ENCODE measurements at regions not wholly inside any gene's neighbourhood (a gene's known extent, or its start where the extent isn't known, plus 50 kb on each side); places are given as distances from the start of the nearest gene placed in this dataset.
"Not testable (repeated sequence)": the region's sequence is repeated elsewhere in the genome, so short reads cannot be mapped to it uniquely, and the experiment has no call there.

DNA sequence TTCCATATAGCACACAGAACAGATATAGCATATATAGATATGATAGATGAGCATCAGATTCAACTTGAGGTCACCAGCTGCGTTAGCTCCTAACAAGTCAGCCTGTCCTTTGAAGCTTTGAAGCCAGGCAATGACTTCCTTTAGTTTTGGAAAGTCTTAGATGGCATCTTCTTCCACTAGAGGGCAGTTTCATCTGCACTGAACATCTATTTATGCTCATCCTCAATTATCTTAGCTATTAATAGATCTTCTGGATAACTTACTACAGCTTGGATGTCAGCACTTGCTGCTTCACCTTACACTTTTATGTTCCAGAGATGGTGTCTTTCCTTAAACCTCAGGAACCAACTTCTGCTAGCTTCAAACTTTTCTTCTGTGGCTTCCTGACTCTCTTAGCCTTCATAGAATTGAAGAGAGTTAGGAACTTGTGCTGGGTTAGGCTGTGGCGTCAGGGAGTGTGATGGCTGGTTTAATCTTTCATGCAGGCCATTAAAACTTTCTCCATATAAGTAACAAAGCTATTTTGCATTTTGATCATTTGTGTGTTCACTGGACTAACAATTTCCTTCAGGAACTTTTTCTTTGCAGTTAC is 1401.4 kb downstream of the EFNA5 start:
- no peak for ATAC-seq
- WGBS (ENCODE audit: insufficient coverage, low coverage, low lambda C conversion rate, missing lambda C conversion rate), result 19% methylated on average over 2 of the region's 2 CpGs
- no peak for DNase-seq
- Histone ChIP-seq H3K36me3 (no peaks in the 10 kb centered on the region), H3K27ac (no peak overlapping the region), H3K27me3 (no peaks in the 10 kb centered on the region), H3K4me1 (no peaks in the 10 kb centered on the region), H3K9me3 (peaks cover 0 to 6% (median 0%) of the 10 kb centered on the region in 4 donors), H3K4me3 (no peak overlapping the region)
- no peak for TF ChIP-seq POLR2A (IDR thresholded peaks at IDR 0.05)
- TF ChIP-seq CTCF (IDR thresholded peaks at IDR 0.05), result peak; percentile 3 to 35 (median 28)
- intact Hi-C loops (cut with DNase I), result no loop called here

GRCh38 chr5:106267256-106267655 is 1403.5 kb downstream of the EFNA5 start:
- no peaks in the 10 kb centered on the region for H3K27me3 ChIP-seq
- no peak overlapping the region for H3K4me3 ChIP-seq
- intact Hi-C loops (cut with DNase I), result no loop called here
- H3K9me3 ChIP-seq, result no peaks in the 10 kb centered on the region
- DNase-seq (no peak), ATAC-seq (no peak)
- TF ChIP-seq POLR2A (IDR thresholded peaks at IDR 0.05), result no peak
- no peak for TF ChIP-seq CTCF (IDR thresholded peaks at IDR 0.05)
- no peaks in the 10 kb centered on the region for H3K4me1 ChIP-seq
- WGBS (ENCODE audit: insufficient coverage, low coverage, low lambda C conversion rate, missing lambda C conversion rate), result 39% methylated on average over 3 of the region's 3 CpGs
- no peak overlapping the region for H3K27ac ChIP-seq
- H3K36me3 ChIP-seq, result no peaks in the 10 kb centered on the region

DNA sequence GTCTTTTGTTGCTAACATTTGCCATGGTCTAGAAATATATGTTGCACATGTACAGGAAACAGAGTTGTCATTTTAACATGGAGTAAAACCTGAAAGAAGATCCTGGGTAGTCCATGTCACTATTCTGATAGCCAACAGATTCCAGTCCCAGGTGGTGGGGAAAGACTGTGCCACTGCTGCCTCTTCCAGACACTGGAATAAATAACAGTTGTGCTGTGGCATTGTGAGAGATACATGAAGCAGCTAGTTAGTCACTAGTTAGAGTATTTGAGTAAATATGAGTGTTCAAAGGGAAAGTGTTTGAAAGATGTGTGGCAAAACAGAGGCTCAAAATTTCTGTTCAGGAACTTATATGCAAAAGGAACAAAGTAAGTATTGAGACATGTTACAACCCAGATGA is 1408.3 kb downstream of the EFNA5 start:
- DNase-seq, result no peak
- Histone ChIP-seq H3K27ac (no peak overlapping the region), H3K4me1 (no peaks in the 10 kb centered on the region), H3K4me3 (no peak overlapping the region), H3K36me3 (no peaks in the 10 kb centered on the region), H3K9me3 (no peaks in the 10 kb centered on the region), H3K27me3 (no peaks in the 10 kb centered on the region)
- ATAC-seq, result no peak
- intact Hi-C loops (cut with DNase I), result no loop called here
- TF ChIP-seq POLR2A (IDR thresholded peaks at IDR 0.05) (no peak), CTCF (IDR thresholded peaks at IDR 0.05) (no peak)

GRCh38 chr5:106259431-106260090 is 1411.2 kb downstream of the EFNA5 start:
- H3K4me1 ChIP-seq; DNase-seq; H3K9me3 ChIP-seq; H3K36me3 ChIP-seq; H3K4me3 ChIP-seq; H3K27ac ChIP-seq; ATAC-seq; intact Hi-C loops (cut with DNase I); H3K27me3 ChIP-seq: not testable (repeated sequence)
- 36% methylated on average over 10 of the region's 11 CpGs for WGBS (ENCODE audit: insufficient coverage, low coverage, low lambda C conversion rate, missing lambda C conversion rate)

DNA sequence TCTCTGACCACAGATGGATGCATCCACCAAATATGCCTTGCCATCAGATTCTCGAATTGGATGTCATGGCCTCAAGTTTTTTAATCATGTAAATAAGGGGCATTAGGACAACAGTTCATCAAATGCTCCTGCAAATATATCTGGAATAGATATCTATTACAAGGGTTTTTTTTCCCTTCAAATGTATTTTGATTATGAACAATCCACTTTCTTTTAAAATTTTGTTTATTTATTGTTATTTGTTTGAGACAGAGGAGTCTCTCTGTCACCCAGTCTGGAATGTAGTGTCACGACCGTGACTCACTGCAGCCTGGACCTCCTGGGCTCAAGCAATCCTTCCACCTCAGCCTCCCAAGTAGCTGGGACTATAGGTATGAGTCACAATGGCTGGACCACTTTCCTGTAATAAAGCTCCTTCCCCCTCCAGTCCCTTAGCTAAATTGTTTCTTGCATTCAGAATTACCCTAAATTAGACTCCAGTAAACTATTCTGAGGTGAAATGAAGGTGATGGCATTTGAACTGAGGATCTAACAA is 1412.1 kb downstream of the EFNA5 start:
- DNase-seq (no peak), ATAC-seq (no peak)
- 46% methylated on average over 3 of the region's 3 CpGs for WGBS (ENCODE audit: insufficient coverage, low coverage, low lambda C conversion rate, missing lambda C conversion rate)
- intact Hi-C loops (cut with DNase I), result no loop called here
- H3K9me3 ChIP-seq, result no peaks in the 10 kb centered on the region
- no peaks in the 10 kb centered on the region for H3K36me3 ChIP-seq
- H3K4me3 ChIP-seq, result no peak overlapping the region
- H3K4me1 ChIP-seq, result no peaks in the 10 kb centered on the region
- TF ChIP-seq POLR2A (IDR thresholded peaks at IDR 0.05) (no peak), CTCF (IDR thresholded peaks at IDR 0.05) (no peak)
- H3K27me3 ChIP-seq, result no peaks in the 10 kb centered on the region
- H3K27ac ChIP-seq, result no peak overlapping the region

Measured in right lobe of liver (tissue), 6 donors.